COLO668 (cell line): ENCODE measurements at regions not wholly inside any gene's neighbourhood (a gene's known extent, or its start where the extent isn't known, plus 50 kb on each side); places are given as distances from the start of the nearest gene placed in this dataset.

ENCODE experiments used
- DNase-seq: peaks from one replicate; lab custom pipeline; 2025; ENCODE audit not compliant: unreplicated experiment; lab: John Stamatoyannopoulos, UW

DNA sequence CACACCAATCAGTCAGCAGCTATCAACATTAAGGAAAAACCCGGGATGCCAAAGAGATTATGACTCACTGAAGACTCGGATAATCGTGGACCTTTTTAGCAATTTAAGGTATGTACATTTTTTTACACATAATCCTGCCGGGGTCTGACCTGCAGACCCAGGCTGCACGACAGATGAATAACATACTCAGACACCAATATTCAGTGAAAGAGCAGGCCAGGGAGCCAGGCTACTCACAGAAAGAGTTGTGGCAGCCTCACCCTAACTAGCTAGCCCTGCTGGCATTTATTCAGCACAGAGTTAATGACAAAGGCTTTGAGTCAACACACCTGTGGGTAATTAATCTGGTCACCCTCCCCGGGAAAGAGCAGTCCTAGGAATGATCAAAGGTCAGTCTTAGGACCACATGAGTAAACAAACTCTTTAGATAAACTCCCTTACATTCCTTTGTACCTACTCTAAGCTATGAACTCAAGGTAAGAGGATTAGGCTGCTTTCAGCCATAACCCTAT is 727.5 kb downstream of the TBL1XR1 start:
- DNase-seq: peak; percentile 0

DNA sequence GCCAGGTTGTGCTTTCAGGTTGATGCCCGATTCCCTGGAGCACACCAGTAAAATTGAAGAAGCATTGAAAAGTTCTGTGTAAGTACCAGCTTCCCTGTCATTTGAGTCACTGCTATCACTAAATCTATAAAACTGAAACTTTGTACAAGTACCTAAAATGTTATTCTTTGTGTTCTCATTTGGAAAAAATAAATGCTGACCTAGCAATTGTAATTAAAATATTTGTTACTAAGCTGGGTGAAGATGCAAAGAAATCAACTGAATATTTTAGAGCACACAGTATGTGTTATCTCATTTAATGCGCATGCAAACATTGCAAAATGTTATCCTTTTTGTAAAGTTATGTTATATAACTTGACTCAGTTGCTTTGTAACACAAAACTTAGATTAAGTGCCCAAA is 733.7 kb downstream of the TBL1XR1 start:
- DNase-seq: no peak

DNA sequence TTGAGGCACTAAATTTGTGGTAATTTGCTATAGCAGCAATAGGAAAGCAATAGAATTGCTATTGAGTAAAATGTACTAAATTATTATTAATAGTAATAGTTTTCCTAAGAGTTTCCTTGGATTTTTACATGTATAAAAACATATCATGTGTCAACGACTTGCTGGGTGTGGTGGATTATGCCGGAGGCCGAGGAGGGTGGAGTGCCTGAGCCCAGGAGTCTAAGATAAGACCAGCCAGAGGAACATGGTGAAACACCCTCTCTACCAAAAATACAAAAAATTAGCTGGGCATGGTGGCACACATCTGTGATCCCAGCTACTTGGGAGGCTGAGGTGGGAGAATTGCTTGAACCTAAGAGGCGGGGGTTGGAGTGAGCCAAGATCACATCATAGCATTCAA is 749.9 kb downstream of the TBL1XR1 start:
- DNase-seq: no peak

DNA sequence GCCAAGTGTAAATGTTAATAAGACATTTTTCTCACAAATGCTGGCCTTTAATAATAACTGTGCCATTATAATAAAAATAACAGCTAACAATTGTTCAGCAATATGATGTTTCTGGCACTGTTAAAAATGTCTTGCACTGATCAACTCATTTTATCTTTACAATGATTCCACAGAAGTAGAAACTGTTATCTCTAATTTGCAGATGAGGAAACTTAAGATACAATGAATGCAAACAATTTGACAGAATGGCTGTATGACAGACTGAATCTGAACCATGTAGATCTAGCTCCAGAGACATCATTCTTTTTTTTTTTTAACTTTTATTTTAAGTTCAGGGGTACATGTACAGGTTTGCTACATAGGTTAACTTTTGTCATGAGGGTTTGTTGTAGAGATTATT is 755.0 kb downstream of the TBL1XR1 start:
- no peak for DNase-seq

DNA sequence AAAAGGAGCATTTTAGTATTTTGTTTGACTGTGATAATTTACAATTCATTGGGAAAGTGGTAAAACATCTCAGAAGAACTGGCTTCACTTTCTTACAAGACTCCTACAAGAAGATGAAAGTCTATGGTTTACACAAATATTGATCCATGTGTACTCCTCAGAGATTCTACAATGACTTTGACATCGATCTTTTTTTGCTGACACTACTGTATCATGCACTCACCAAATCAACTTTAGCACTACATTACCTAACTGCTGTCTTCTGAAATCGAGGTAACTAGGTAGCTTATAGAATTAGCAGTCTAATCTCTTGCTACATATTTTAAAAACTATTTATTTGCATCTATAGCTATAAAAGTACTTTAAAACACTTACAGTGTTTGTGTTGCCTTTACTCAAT is 757.6 kb downstream of the TBL1XR1 start:
- no peak for DNase-seq

DNA sequence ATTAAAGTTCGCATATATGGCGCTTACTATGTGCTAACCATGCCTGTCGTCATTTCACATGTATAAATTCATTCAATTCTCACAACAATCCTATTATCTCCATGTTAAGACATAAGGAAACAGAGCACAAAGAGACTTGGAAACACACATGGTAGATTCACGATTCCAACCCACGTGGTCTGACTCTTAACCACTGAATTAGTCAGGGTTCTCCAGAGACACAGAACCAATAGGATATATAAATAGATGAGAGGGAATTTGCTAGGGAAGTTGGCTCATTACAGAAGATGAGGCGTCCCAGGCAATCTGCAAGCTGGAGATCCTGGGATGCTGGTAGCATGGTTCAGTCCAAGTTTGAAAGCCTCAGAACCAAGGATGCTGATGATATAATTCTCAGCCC is 765.3 kb downstream of the TBL1XR1 start:
- no peak for DNase-seq

DNA sequence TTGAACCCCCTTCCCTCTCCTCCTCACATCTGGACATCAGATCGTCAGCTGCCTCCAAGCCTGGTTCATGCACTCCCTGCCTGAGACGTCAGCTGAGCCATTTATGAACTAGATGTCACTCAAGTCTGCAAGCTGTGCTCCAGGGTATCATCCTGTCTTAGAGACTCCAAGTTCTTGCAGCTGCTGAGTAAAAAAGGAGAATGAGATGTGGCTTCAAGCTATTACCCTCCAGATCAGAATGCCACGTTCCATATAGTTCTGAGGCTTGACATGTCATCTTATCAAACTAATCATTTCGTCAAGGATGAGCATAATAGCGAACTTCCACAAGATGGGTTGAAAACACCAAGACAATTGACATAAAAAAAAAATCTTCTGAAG is 766.3 kb downstream of the TBL1XR1 start:
- no peak for DNase-seq

DNA sequence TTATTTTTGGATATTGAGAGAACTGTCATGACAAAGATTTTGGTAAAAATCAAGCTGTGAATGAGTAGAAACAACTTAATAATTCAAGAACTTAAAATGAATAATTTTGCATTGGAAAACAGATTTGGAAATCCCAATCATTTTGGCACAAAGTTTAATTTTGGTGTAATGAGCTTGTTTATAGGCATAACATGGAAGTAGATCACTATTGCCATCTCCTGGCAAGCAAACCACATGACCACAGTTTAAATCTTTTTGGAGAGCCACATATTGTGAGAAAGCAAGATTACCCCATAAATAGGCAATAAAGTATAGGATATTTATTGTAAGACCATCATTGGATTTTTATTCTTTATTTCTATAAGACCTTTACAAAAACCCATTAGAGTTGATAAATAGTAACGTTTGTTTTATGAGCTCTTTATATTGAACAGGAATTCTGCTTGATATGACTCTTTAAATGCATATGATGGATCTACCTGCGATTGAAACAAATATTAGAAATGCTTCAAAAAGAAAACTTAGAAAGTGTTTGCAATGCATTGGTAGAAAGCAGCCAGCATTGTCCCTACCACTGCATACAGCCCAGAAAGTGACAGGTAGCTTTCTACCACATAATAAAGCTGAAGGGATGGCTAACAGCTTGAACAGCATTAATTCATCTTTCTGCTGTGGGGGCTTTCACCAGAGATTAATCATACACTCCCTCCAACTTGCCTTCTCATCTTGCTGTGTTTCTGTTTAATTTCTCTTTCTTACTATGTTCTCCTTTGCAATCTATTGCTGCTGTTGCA is 766.8 kb downstream of the TBL1XR1 start:
- DNase-seq: peak; percentile 0

DNA sequence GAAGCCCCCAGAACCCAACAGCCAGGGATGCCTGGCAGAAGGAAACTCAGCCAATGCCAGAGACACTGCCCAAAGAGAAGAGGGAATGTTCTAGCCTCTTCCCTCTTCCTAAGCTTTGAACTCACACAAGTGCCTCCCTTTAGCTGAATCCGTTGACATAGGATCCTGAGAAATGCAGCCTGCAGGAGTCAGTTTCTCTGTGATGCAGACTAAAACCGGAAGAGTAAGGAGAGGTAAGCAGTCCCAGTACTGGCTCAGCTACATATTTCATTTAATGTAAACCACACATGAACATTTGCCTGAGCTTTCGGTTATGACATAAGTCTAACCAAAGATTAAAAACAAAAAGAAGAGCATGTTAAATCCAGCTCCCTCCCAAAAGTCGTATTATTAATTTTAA is 768.7 kb downstream of the TBL1XR1 start:
- no peak for DNase-seq

DNA sequence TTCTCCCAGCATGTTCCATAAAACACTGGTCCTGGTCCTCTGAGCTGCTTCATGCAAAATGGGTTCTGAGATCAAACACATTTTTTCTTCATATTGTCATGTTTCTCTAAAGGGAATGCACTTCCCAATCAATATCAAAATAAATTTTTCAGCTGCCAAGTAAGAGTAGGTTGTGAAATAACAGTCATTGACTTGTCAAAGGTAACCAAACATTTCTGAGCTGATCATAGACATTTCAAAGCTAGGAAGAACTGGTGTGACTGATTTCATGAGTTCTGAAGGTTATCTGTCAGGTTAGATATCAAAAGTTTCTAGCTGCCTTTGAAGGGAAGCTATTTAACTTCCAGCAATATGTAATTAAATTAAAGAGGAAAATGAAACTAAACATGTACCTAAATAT is 770.9 kb downstream of the TBL1XR1 start:
- DNase-seq: no peak

DNA sequence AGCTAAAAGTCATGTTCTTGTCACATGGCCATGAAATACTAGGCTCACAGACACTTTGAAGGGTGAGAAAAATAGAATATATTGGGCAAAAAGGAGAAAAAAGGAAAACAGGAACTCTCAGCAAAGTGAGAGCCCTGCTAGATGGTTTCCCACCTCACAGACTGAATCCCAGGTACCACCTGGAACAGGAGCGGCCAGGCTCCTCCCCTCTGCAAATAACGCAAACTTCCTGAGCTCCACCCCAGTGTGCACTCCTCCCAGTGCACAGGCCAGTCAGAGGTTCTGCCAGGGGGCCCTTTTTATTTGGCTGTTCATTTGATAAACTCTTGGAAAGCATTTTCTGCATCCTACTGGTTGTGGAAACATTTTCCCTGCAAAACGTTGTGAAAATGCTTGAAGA is 780.4 kb downstream of the TBL1XR1 start:
- DNase-seq: no peak

DNA sequence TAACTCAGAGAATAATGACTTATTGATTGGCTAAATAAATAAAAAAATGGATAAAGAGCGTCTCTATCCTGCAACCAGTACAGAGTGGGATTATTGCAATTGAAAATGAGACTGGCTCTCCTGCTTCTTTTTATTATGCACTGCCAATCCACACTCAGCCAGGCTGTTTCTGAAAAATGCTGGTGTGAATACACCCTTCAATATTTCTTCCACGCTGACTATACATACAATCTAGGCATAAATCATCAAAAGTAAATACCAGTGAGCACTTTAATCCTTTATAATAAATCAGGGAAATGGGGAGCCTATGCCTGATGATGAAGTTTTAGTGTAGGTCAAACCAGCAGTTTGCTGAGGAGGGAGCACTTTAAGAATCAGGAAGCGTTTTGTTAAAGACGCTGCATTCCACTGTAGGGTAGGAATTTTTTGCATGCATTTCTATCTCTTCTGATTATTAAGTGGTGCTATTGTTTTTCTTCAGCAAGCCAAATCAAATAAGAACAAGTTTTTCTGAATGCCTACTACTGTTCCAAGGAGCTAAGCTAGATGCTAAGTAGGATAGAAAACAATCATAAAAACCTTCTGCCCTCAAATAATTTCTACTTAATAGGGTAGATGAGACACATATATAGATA is 781.5 kb downstream of the TBL1XR1 start:
- DNase-seq: no peak

DNA sequence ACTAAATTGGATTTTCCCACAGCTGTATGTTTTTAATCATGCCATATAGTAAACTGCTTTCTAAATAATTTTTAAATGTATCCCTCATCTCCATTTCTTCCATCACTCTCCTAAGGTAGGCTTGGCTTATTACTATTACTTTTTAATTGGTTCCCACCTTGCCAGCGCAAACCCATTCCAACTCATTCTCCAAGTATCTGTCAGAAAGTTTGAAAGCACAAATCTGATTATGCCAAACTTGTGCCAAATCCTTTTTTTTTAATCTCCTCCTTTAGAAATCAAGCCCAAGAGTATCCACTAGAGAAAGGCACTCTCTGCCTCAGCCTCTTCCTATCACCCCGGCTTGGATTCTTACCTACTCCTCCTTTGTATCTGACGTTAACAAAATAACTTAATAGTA is 784.5 kb downstream of the TBL1XR1 start:
- DNase-seq: no peak

DNA sequence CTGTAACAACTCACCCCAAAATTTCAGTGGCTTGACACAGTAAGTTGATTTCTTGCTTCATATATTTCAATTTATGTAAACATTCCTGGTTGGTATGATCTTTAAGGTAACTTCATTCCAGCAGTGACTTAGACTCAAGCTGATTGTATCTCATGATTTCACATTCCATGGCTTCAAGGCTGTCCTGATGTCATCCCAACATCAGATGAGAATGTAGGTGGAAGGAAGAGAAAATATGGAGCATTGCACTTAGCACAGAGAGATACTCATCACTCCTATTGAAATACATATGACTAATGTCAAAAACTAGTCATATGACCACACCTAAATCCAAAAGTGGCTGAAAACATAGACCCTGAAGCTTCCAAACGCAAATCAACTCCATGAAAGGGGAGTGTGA is 793.8 kb downstream of the TBL1XR1 start:
- no peak for DNase-seq

DNA sequence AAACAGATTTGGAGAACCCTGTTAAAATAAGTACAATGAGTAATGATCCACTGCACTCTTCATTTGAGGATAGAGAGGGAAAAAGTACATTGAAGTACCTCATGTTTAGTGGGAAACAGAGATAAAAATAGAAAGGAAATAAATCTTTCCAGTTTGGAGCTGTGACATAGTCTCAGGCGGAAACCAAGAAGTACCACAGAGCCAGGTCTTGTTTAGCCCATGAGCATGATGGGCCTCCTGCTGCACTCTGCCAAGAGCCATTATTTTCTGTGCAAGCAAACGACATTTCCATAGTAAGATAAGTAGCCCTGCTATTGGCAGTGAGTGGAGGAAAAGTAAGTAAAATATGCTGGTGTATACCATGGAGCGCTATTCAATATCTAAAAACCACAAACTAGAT is 796.1 kb downstream of the TBL1XR1 start:
- DNase-seq: no peak

DNA sequence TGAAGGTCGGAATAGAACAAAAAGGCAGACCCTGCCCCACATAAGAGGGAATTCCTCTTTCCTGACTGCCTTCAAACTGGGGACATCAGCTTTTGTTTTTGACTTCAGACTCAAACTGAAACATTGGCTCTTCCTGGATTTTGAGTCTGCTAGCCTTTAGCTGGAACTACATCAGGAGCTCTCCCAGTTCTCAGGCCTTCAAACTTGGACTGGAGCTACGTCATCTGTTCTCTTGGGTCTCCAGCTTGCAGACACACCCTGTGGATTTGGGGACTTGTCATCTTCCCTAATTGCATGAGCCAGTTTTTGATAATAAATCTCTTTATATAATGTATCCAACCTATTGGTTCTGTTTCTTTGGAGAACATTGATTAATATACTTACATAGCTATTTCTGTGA is 798.1 kb downstream of the TBL1XR1 start:
- no peak for DNase-seq

DNA sequence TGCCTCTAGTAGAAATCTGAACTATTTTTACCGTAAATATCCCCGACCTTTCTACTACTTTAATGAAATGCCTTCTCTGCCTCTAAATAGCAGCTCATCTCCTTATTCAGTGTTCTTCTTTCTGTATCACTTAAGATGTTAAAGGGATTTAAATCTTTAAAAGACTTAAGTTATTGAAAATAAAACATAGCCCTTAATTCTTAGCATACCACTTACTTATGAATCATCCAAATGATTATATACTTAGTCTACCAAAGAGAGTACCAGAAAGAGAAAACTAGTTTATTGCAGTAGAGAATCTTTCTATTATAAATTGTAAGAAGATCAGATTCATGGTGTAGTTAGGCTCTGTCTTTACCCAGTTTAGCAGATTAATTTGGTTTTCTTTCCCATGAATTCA is 802.0 kb downstream of the TBL1XR1 start:
- no peak for DNase-seq

DNA sequence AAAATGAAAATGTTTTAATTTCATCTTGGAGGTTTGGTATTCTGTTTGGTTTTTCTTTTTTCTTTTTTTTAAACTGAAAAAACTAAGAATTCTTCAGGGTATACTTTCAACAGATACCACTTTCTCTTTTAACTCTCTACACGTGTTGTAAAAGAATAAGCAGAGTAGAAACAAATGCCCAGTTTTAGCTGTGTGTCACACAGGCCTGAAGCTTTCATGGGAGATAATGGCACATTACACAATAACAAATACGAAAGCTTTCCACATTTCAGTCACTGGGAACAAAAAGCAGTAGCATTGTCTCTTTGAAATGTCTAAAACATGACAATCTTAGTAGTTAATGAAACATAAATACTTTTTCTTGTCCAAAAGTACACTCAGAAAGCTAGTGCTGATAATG is 818.5 kb downstream of the TBL1XR1 start:
- no peak for DNase-seq

DNA sequence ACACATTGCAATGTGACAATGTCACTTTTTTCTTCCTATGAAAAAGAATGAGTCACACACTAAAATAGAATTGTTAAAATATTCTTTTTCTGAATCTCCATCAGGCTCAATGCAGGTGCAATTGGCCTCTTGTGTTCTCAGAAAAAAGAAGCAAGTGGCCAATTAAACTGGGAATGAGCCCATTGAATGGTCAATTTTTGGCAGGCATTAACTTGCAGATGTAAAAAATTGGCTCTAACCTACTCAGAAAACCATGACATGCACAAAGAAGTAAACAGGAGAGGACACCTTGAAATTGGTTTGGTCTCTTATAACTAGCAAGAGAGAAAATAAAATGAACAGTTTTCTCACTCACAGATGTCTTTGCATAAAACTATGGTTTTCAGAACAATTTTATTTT is 820.8 kb downstream of the TBL1XR1 start:
- DNase-seq: no peak

DNA sequence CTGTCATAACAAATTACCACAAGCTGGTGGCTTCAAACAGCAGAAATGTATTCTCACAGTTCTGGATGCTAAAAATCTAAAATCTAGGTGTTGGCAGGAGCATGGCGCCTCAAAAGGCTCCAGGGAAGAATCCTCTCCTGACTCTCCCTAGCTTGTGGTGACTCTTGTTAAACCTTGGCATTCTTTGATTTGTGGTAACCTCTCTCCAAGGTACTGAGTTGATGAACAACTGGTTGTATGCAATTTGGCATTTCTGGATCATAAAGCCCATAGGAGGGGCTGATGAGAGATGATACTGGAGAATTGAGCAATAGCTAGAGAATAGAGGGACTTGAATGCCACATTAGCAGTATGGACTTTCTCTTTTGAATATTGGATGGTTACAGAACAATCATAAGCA is 821.8 kb downstream of the TBL1XR1 start:
- no peak for DNase-seq

DNA sequence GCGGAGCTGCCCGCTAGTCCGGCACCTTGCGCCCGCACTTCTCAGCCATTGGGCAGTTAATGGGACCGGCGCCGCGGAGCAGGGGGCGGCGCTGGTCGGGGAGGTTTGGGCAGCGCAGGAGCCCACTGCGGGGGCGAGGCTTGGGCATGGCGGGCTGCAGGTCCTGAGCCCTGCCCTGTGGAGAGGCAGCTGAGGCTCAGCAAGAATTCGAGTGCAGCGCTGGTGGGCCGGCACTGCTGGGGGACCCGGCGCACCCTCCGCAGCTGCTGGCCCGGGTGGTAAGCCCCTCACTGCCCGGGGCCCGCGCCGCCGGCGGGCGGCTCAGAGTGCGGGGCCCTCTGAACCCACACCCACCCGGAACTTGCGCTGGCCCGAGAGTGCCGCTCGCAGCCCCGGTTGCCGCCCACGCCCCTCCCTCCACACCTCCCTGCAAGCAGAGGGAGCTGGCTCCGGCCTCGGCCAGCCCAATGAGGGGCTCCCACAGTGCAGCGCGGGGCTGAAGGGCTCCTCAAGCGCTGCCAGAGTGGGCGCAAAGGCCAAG is 835.0 kb downstream of the TBL1XR1 start:
- DNase-seq: no peak

DNA sequence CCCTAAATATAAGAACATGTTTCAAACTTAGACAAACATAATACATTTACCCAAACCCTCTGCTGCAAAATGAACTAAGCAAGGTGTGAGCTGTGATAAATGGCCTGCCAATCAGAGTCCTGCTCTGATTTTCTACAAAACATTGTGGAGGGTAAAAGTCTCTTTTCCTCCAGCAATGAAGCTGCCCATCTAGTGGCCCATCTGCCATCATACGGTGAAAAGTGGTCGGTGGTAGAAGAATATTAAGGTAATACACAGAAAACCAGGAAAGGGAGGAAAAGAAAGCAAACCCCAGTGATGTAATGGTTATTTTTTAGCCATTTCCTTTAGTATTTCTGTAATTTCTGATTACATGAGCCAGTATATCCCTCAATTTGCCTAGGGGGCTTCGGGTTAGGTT is 838.1 kb downstream of the TBL1XR1 start:
- no peak for DNase-seq
